K562 (cell line): ENCODE measurements at regions not wholly inside any gene's neighbourhood (a gene's known extent, or its start where the extent isn't known, plus 50 kb on each side); places are given as distances from the start of the nearest gene placed in this dataset.

Source experiments
- CBFB ChIP-seq: sonication (generic); formaldehyde crosslinking; IDR thresholded peaks from 2 replicates; pipeline ENCODE4 v1.4.0; 2020; ENCODE audit warnings: mild to moderate bottlenecking, missing genetic modification reagents
- CTCFL ChIP-seq: IDR thresholded peaks from 2 replicates; pipeline ENCODE4 v1.6.1; 2011; ENCODE audit warnings: borderline replicate concordance, low read depth, mild to moderate bottlenecking, moderate library complexity, low read length; ENCODE audit not compliant: insufficient read depth, poor library complexity, severe bottlenecking
- E2F4 ChIP-seq: sonication (generic); formaldehyde crosslinking; IDR thresholded peaks from 2 replicates; pipeline ENCODE4 v1.8.0; 2022; ENCODE audit warnings: mild to moderate bottlenecking, low read depth, missing genetic modification reagents
- HDAC1 ChIP-seq, 2 experiments: fragments of 450-650 bp; IDR thresholded peaks; 2 replicates each; pipeline ENCODE4 v1.6.1; 2016 to 2017; ENCODE audit warnings: inconsistent platforms in 1 of 2, mild to moderate bottlenecking in 1 of 2, moderate library complexity in 1 of 2
- ID3 ChIP-seq, 2 experiments: fragments of 250-450 bp in 1 of 2; fragments of 450-650 bp in 1 of 2; sonication (Bioruptor Pico) in 1 of 2; IDR thresholded peaks; 2 replicates each; pipeline versions ENCODE4 v1.6.1 to v1.8.0; 2016 to 2021; ENCODE audit warnings: mild to moderate bottlenecking in 2 of 2, moderate library complexity in 2 of 2, missing compliant biosample characterization in 1 of 2, missing genetic modification characterization in 1 of 2
- U2AF2 ChIP-seq: fragments of 200-400 bp; formaldehyde crosslinking; optimal IDR thresholded peaks from 2 replicates; pipeline ENCODE3; 2017; ENCODE audit warnings: low read depth, mild to moderate bottlenecking, low read length
- ZBTB9 ChIP-seq: fragments of 450-650 bp; formaldehyde crosslinking; IDR thresholded peaks from 2 replicates; pipeline ENCODE4 v1.4.0; 2020; ENCODE audit warnings: mild to moderate bottlenecking, moderate library complexity
- ZNF3 ChIP-seq: fragments of 250-450 bp; sonication (Bioruptor Pico); IDR thresholded peaks from 2 replicates; pipeline ENCODE4 v1.5.0; 2021; ENCODE audit warnings: mild to moderate bottlenecking, moderate library complexity
- ZNF324 ChIP-seq: fragments of 250-450 bp; sonication (Bioruptor Pico); IDR thresholded peaks from 2 replicates; pipeline ENCODE4 v1.4.0; 2020; ENCODE audit warnings: mild to moderate bottlenecking
- ZNF407 ChIP-seq: fragments of 450-650 bp; IDR thresholded peaks from 2 replicates; pipeline ENCODE4 v1.6.1; 2016; ENCODE audit warnings: low read depth
- ZNF717 ChIP-seq: fragments of 250-450 bp; sonication (Bioruptor Pico); IDR thresholded peaks from 2 replicates; pipeline ENCODE4 v1.5.0; 2021
- ZNF778 ChIP-seq: fragments of 450-650 bp; formaldehyde crosslinking; IDR thresholded peaks from 2 replicates; pipeline ENCODE4 v1.4.0; 2020; ENCODE audit warnings: mild to moderate bottlenecking, moderate library complexity

- TF ChIP-seq ZNF717 (CRISPR knock-in tag) (no peak), ID3 (CRISPR knock-in tag; IDR thresholded peaks at IDR 0.05) (no peak), ID3 (tag; IDR thresholded peaks at IDR 0.05) (no peak), ZBTB9 (CRISPR knock-in tag) (no peak), ZNF407 (no peak), ZNF778 (CRISPR knock-in tag) (no peak), HDAC1 (IDR thresholded peaks at IDR 0.05) (no peak), ZNF3 (CRISPR knock-in tag) (no peak), CTCFL (no peak), CBFB (CRISPR knock-in tag) (no peak), E2F4 (CRISPR knock-in tag) (no peak), U2AF2 (no peak), ZNF324 (no peak)
Measured at GRCh38 chr15:95684693-95685115, 645.8 kb upstream of the NR2F2 start (continued).
